Psoas muscle (tissue), 7 donors: ENCODE measurements at regions not wholly inside any gene's neighbourhood (a gene's known extent, or its start where the extent isn't known, plus 50 kb on each side); places are given as distances from the start of the nearest gene placed in this dataset.
"Not testable (repeated sequence)": the region's sequence is repeated elsewhere in the genome, so short reads cannot be mapped to it uniquely, and the experiment has no call there.

Experiments used
- ATAC-seq, 4 donors: fragments of 200-7000 bp; cut with Tn5 transposase; one replicate each; pipeline ENCODE4 v1.9.1; 2020; ENCODE audit warnings: moderate library complexity in 3 of 4, mild to moderate bottlenecking in 2 of 4
- DNase-seq, 2 donors: peaks; one replicate each; pipeline ENCODE4 v3.0.0-alpha.2; 2020
- H3K27ac ChIP-seq: fragments of 200-600 bp; one replicate; pipeline ENCODE4 v1.8.0; 2022
- H3K27me3 ChIP-seq, 3 donors: fragments of 200-600 bp in 1 of 3; one replicate each; pipeline versions ENCODE4 v1.6.1 to v1.8.0; 2013 to 2022; ENCODE audit warnings: low read length in 2 of 3, mild to moderate bottlenecking in 2 of 3, moderate library complexity in 1 of 3; ENCODE audit not compliant: insufficient read depth in 3 of 3
- H3K36me3 ChIP-seq, 2 donors: fragments of 200-600 bp in 1 of 2; one replicate each; pipeline versions ENCODE4 v1.6.1 to v1.8.0; 2013 to 2022; ENCODE audit warnings: low read depth in 1 of 2, mild to moderate bottlenecking in 1 of 2, moderate library complexity in 1 of 2; ENCODE audit not compliant: insufficient read depth in 1 of 2
- H3K4me1 ChIP-seq: fragments of 200-600 bp; one replicate; pipeline ENCODE4 v1.8.0; 2022
- H3K4me3 ChIP-seq: fragments of 200-600 bp; one replicate; pipeline ENCODE4 v1.8.0; 2022; ENCODE audit warnings: mild to moderate bottlenecking
- H3K9me3 ChIP-seq: fragments of 200-600 bp; one replicate; pipeline ENCODE4 v1.8.0; 2022
- CTCF ChIP-seq: fragments of 200-600 bp; IDR thresholded peaks from one replicate; pipeline ENCODE4 v1.8.0; 2022; ENCODE audit warnings: antibody characterized with exemption
- WGBS, 3 donors: extraction: QIAGEN DNeasy Blood & Tissue Kit; methylation state at CpG; one replicate each; pipeline versions ENCODE4 v1.1.6 to v1.1.7; 2013; 5-methylcytosine and 5-hydroxymethylcytosine counted together
- intact Hi-C, 2 donors: fragments of 100-400 bp; cut with DNase I; formaldehyde crosslinking; loops; one replicate each; pipeline versions ENCODE4 v1.11.0 to v1.14.2; 2022
- donor health status: healthy with polysubstance abuse.
- donor health status: DM: no; HTN: no; CAD: no; lungs with moderate emphysema.
- donor health status: Bipolar disorder and iron deficiency.
- donor health status: healthy.
- donor health status: DM: yes; HTN: yes; CAD: no.
- donor health status: DM: no; HTN: no; CAD: no.
- donor health status: DM: yes; HTN: yes; CAD: no.

GRCh38 chr18:39134255-39134654 lies 1568.7 kb upstream of the CELF4 start:
- H3K36me3 ChIP-seq, result no peaks in the 10 kb centered on the region
- no peaks in the 10 kb centered on the region for H3K9me3 ChIP-seq
- no peaks in the 10 kb centered on the region for H3K27me3 ChIP-seq
- H3K27ac ChIP-seq, result no peak overlapping the region
- ATAC-seq (no peak), DNase-seq (no peak)
- H3K4me1 ChIP-seq, result no peaks in the 10 kb centered on the region
- H3K4me3 ChIP-seq, result no peak overlapping the region
- 84 to 87% (median 85%) methylated on average over 3 of the region's 3 CpGs for WGBS, 3 donors
- no peak for TF ChIP-seq CTCF
- intact Hi-C loops, result no loop called here

DNA sequence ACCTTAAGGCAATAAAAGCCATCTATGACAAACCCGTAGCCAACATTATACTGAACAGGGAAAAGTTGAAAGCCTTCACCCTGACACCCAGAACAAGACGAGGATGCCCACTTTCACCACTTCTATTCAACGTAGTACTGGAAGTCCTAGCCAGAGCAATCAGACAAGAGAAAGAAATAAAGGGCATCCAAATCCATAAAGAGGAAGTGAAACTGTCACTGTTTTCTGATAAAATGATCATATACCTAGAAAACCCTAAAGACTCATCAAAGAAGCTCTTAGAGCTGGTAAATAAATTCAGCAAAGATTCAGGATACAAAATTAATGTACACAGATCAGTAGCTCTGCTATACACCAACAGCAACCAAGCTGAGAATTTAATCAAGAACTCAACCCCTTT lies 1561.9 kb upstream of the CELF4 start:
- 81 to 91% (median 83%) methylated on average over 3 of the region's 3 CpGs for WGBS, 3 donors
- H3K4me3 ChIP-seq, H3K4me1 ChIP-seq, DNase-seq, H3K27ac ChIP-seq, intact Hi-C loops, H3K36me3 ChIP-seq, ATAC-seq, H3K27me3 ChIP-seq, H3K9me3 ChIP-seq: not testable (repeated sequence)

DNA sequence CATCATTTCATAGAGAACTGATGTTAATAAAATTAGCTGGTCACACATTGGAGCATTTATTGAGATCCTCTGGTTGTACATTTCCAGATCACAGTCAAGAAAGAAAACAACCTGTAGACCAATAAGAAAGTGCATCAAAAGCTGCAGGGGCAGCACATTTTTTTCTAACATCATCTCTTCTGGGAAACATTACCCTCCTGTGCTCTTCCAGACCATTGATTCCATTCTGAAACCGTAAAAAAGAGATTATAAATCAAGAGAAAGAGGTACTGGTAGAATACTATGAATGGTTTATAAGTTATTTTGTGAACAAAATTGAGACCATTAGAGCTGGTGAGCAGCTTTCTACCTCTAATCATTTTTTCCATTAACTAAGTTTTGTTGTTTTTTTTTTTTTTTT lies 1548.2 kb upstream of the CELF4 start:
- DNase-seq, result no peak
- no peaks in the 10 kb centered on the region for H3K4me1 ChIP-seq
- WGBS, 3 donors, result 65 to 75% (median 72%) methylated on average over 1 of the region's 1 CpG
- intact Hi-C loops, result loop anchor here in 1 of 2 donors (5.0 kb wide), 1 partner anchor 911 kb away; no protein-coding TSS in a partner anchor
- no peak for TF ChIP-seq CTCF
- H3K36me3 ChIP-seq, result no peaks in the 10 kb centered on the region
- H3K27ac ChIP-seq, result no peak overlapping the region
- no peaks in the 10 kb centered on the region for H3K9me3 ChIP-seq
- H3K27me3 ChIP-seq, result no peaks in the 10 kb centered on the region
- no peak for ATAC-seq
- no peak overlapping the region for H3K4me3 ChIP-seq

- Histone ChIP-seq H3K9me3 (no peaks in the 10 kb centered on the region), H3K36me3 (no peaks in the 10 kb centered on the region), H3K4me3 (no peak overlapping the region), H3K27ac (no peak overlapping the region), H3K27me3 (no peaks in the 10 kb centered on the region), H3K4me1 (no peaks in the 10 kb centered on the region)
- intact Hi-C loops, result no loop called here
- no peak for TF ChIP-seq CTCF
- WGBS, 3 donors, result 67 to 82% (median 79%) methylated on average over 4 of the region's 4 CpGs
- no peak for DNase-seq
- no peak for ATAC-seq
Measured at GRCh38 chr18:39105104-39105503, 1539.5 kb upstream of the CELF4 start.

- H3K9me3 ChIP-seq, result no peaks in the 10 kb centered on the region
- H3K4me1 ChIP-seq, result no peaks in the 10 kb centered on the region
- H3K4me3 ChIP-seq, result no peak overlapping the region
- H3K36me3 ChIP-seq, result no peaks in the 10 kb centered on the region
- intact Hi-C loops, result no loop called here
- no peak for TF ChIP-seq CTCF
- WGBS, 3 donors, result 67 to 69% (median 68%) methylated on average over 3 of the region's 3 CpGs
- DNase-seq (no peak), ATAC-seq (no peak)
- no peak overlapping the region for H3K27ac ChIP-seq
- H3K27me3 ChIP-seq, result no peaks in the 10 kb centered on the region
Measured at GRCh38 chr18:39072970-39073369, 1507.4 kb upstream of the CELF4 start.
